HepG2 (cell line): ENCODE measurements at regions not wholly inside any gene's neighbourhood (a gene's known extent, or its start where the extent isn't known, plus 50 kb on each side); places are given as distances from the start of the nearest gene placed in this dataset.

Experiments used
- ATAC-seq: fragments of 200-7000 bp; cut with Tn5 transposase; 3 replicates; pipeline ENCODE4 v1.9.1; 2020; ENCODE audit warnings: mild to moderate bottlenecking, moderate library complexity
- BruUV-seq: library from RNA; stranded (reverse); fragments of 400-500 nt; replicated peaks from 2 replicates; lab custom pipeline; 2021; lab: Mats Ljungman, UMichigan
- CTCF ChIA-PET: fragments of 300-600 bp; formaldehyde crosslinking; extraction: SDS; loops from one replicate; lab custom pipeline; 2021; ENCODE audit warnings: low total read pairs, inconsistent platforms, low intra/inter-chr PET ratio; lab: Yijun Ruan, JAX
- POLR2A ChIA-PET: fragments of 350-600 bp; sonication (Branson Sonifier 250); formaldehyde crosslinking; loops from one replicate; lab custom pipeline; 2020; ENCODE audit warnings: antibody characterized with exemption, inconsistent platforms; lab: Yijun Ruan, JAX
- DNase-seq: peaks from one replicate; pipeline ENCODE4 v3.0.0-alpha.2; 2015; ENCODE audit warnings: low spot score
- FAIRE-seq: peaks from 3 replicates; lab custom pipeline; 2011; peaks lifted over from hg19 to GRCh38; lab: Jason Lieb, UNC
- H2AFZ ChIP-seq: one replicate; pipeline ENCODE4 v1.6.1; 2011; ENCODE audit warnings: low read length, inconsistent platforms
- H3K27ac ChIP-seq: fragments of 300-600 bp; 3 replicates; pipeline ENCODE4 v1.8.0; 2011; ENCODE audit warnings: mixed run types, mild to moderate bottlenecking, mixed read lengths, low read length, inconsistent platforms; ENCODE audit not compliant: insufficient read depth; ENCODE audit errors: extremely low read length
- H3K27me3 ChIP-seq, 2 experiments: fragments of 200-600 bp in 1 of 2; 2 replicates in 1 of 2; 3 replicates in 1 of 2; pipeline versions ENCODE4 v1.6.0 to v1.8.0; 2011; ENCODE audit warnings: low read length in 2 of 2, mild to moderate bottlenecking in 2 of 2, moderate library complexity in 2 of 2, inconsistent platforms in 1 of 2; ENCODE audit not compliant: insufficient read depth in 2 of 2, control insufficient read depth in 1 of 2
- H3K36me3 ChIP-seq, 2 experiments: fragments of 200-600 bp in 1 of 2; replicated peaks in 1 of 2; 2 replicates in 1 of 2; 3 replicates in 1 of 2; pipeline versions ENCODE4 v1.5.1 to v1.8.0; 2011; ENCODE audit warnings: low read length in 2 of 2, inconsistent platforms in 1 of 2; ENCODE audit not compliant: insufficient read depth in 2 of 2, control insufficient read depth in 1 of 2
- H3K4me1 ChIP-seq: 2 replicates; pipeline ENCODE4 v1.5.1; 2012; ENCODE audit warnings: low read length, inconsistent platforms; ENCODE audit not compliant: insufficient read depth
- H3K4me2 ChIP-seq: 2 replicates; pipeline ENCODE4 v1.6.0; 2011; ENCODE audit warnings: low read depth, low read length, inconsistent platforms
- H3K4me3 ChIP-seq, 3 experiments: fragments of 200-600 bp in 1 of 3; sonication (generic), shearing (Covaris generic) in 1 of 3; replicated peaks in 1 of 3; 2 replicates each; pipeline ENCODE4 v1.5.1; 2011 to 2016; ENCODE audit warnings: low read length in 3 of 3, inconsistent platforms in 2 of 3, low read depth in 2 of 3, mild to moderate bottlenecking in 2 of 3, control low read depth in 1 of 3, mixed read lengths in 1 of 3; ENCODE audit not compliant: insufficient read depth in 1 of 3
- H3K79me2 ChIP-seq: one replicate; pipeline ENCODE4 v1.6.1; 2011; ENCODE audit warnings: low read length, inconsistent platforms; ENCODE audit not compliant: insufficient read depth
- H3K9ac ChIP-seq: 2 replicates; pipeline ENCODE4 v1.6.0; 2011; ENCODE audit warnings: mild to moderate bottlenecking, low read depth, low read length, inconsistent platforms; ENCODE audit not compliant: insufficient read depth
- H3K9me3 ChIP-seq: 2 replicates; pipeline ENCODE4 v1.5.1; 2012; ENCODE audit warnings: mild to moderate bottlenecking, low read length
- H4K20me1 ChIP-seq: 2 replicates; pipeline ENCODE4 v1.6.0; 2011; ENCODE audit warnings: inconsistent platforms, mild to moderate bottlenecking, low read length, moderate library complexity; ENCODE audit not compliant: insufficient read depth
- IKZF5 ChIP-seq: IDR thresholded peaks from 2 replicates; pipeline ENCODE4 v1.6.1; 2018; ENCODE audit warnings: missing genetic modification reagents, mild to moderate bottlenecking, missing compliant biosample characterization
- REST ChIP-seq, 2 experiments: IDR thresholded peaks; 2 replicates each; pipeline ENCODE4 v1.6.1; 2011 to 2012; ENCODE audit warnings: low read length in 2 of 2, borderline replicate concordance in 1 of 2, low read depth in 1 of 2, mild to moderate bottlenecking in 1 of 2, moderate library complexity in 1 of 2
- ZNF143 ChIP-seq: sonication (generic); formaldehyde crosslinking; IDR thresholded peaks from 2 replicates; pipeline ENCODE4 v1.4.0; 2020; ENCODE audit warnings: missing genetic modification reagents
- ZNF33B ChIP-seq: sonication (generic); formaldehyde crosslinking; IDR thresholded peaks from 2 replicates; pipeline ENCODE4 v1.5.1; 2020; ENCODE audit warnings: mild to moderate bottlenecking, missing genetic modification reagents
- ZNF720 ChIP-seq: sonication (generic); formaldehyde crosslinking; IDR thresholded peaks from 2 replicates; pipeline ENCODE4 v1.4.0; 2020; ENCODE audit warnings: missing genetic modification reagents
- WGBS: methylation state at CpG from one replicate; pipeline ENCODE4 v1.1.6; 2017; ENCODE audit warnings: low lambda C conversion rate; 5-methylcytosine and 5-hydroxymethylcytosine counted together
- in situ Hi-C: cut with HindIII; loops from 2 replicates; pipeline ENCODE4 v1.10.0; 2017; ENCODE audit warnings: low pct_unique_long_range_greater_than_20kb; ENCODE audit not compliant: extremely low pct_ligation_motif_present
- intact Hi-C: fragments of 100-400 bp; cut with micrococcal nuclease; formaldehyde crosslinking; loops from one replicate; pipeline ENCODE4 v1.10.0; 2022; ENCODE audit not compliant: unreplicated experiment

- H3K27me3 ChIP-seq = no peaks in the 10 kb centered on the region
- intact Hi-C loops (no loop called here), in situ Hi-C loops (no loop called here)
- H3K79me2 ChIP-seq = no peaks in the 10 kb centered on the region
- H3K4me3 ChIP-seq = no peak overlapping the region
- H3K4me1 ChIP-seq = no peaks in the 10 kb centered on the region
- DNase-seq = no peak
- ATAC-seq = no peak
- no peaks in the 10 kb centered on the region for H4K20me1 ChIP-seq
- CTCF ChIA-PET = no interaction called here
- no TSS peak for BruUV-seq
- no peak overlapping the region for H3K4me2 ChIP-seq
- no peak overlapping the region for H3K9ac ChIP-seq
- no peak overlapping the region for H2AFZ ChIP-seq
- peaks cover 28% of the 10 kb centered on the region for H3K9me3 ChIP-seq
- 30% methylated on average over 4 of the region's 4 CpGs for WGBS
- TF ChIP-seq ZNF33B (CRISPR knock-in tag) (no peak), ZNF720 (no peak), ZNF143 (CRISPR knock-in tag) (no peak)
- H3K27ac ChIP-seq = no peak overlapping the region
- H3K36me3 ChIP-seq = no peaks in the 10 kb centered on the region
- POLR2A ChIA-PET = no interaction called here
- FAIRE-seq = no peak
These were observed 933.3 kb downstream of the XPNPEP1 start for GRCh38 chr10:108989976-108990375.

- H3K9ac ChIP-seq = no peak overlapping the region
- no peaks in the 10 kb centered on the region for H4K20me1 ChIP-seq
- H3K36me3 ChIP-seq = no peaks in the 10 kb centered on the region
- no TSS peak for BruUV-seq
- no peak overlapping the region for H3K27ac ChIP-seq
- H3K27me3 ChIP-seq = no peaks in the 10 kb centered on the region
- H3K79me2 ChIP-seq = no peaks in the 10 kb centered on the region
- 0% methylated on average over 2 of the region's 2 CpGs for WGBS
- H3K4me2 ChIP-seq = no peak overlapping the region
- H3K9me3 ChIP-seq = peaks cover 62% of the 10 kb centered on the region
- CTCF ChIA-PET = no interaction called here
- H2AFZ ChIP-seq = no peak overlapping the region
- in situ Hi-C loops (no loop called here), intact Hi-C loops (no loop called here)
- POLR2A ChIA-PET = no interaction called here
- DNase-seq = no peak
- H3K4me3 ChIP-seq = no peak overlapping the region
- no peak for ATAC-seq
- no peaks in the 10 kb centered on the region for H3K4me1 ChIP-seq
- FAIRE-seq = no peak
- no peak for TF ChIP-seq IKZF5 (CRISPR knock-in tag)
- TF ChIP-seq REST (IDR thresholded peaks at IDR 0.05; ENCODE audit: borderline replicate concordance in 1 of 2, low read depth in 1 of 2, low read length in 2 of 2) = no peak
These were observed 941.2 kb downstream of the XPNPEP1 start for GRCh38 chr10:108982159-108982558.
